HepG2 (cell line): ENCODE measurements at regions not wholly inside any gene's neighbourhood (a gene's known extent, or its start where the extent isn't known, plus 50 kb on each side); places are given as distances from the start of the nearest gene placed in this dataset.

Experiments
- ATAC-seq: fragments of 200-7000 bp; cut with Tn5 transposase; 3 replicates; pipeline ENCODE4 v1.9.1; 2020; ENCODE audit warnings: mild to moderate bottlenecking, moderate library complexity
- BruUV-seq: library from RNA; stranded (reverse); fragments of 400-500 nt; replicated peaks from 2 replicates; lab custom pipeline; 2021; lab: Mats Ljungman, UMichigan
- CTCF ChIA-PET: fragments of 300-600 bp; formaldehyde crosslinking; extraction: SDS; loops from one replicate; lab custom pipeline; 2021; ENCODE audit warnings: low total read pairs, inconsistent platforms, low intra/inter-chr PET ratio; lab: Yijun Ruan, JAX
- POLR2A ChIA-PET: fragments of 350-600 bp; sonication (Branson Sonifier 250); formaldehyde crosslinking; loops from one replicate; lab custom pipeline; 2020; ENCODE audit warnings: antibody characterized with exemption, inconsistent platforms; lab: Yijun Ruan, JAX
- DNase-seq: peaks from one replicate; pipeline ENCODE4 v3.0.0-alpha.2; 2015; ENCODE audit warnings: low spot score
- FAIRE-seq: peaks from 3 replicates; lab custom pipeline; 2011; peaks lifted over from hg19 to GRCh38; lab: Jason Lieb, UNC
- H2AFZ ChIP-seq: one replicate; pipeline ENCODE4 v1.6.1; 2011; ENCODE audit warnings: low read length, inconsistent platforms
- H3K27ac ChIP-seq: fragments of 300-600 bp; 3 replicates; pipeline ENCODE4 v1.8.0; 2011; ENCODE audit warnings: mixed run types, mild to moderate bottlenecking, mixed read lengths, low read length, inconsistent platforms; ENCODE audit not compliant: insufficient read depth; ENCODE audit errors: extremely low read length
- H3K27me3 ChIP-seq, 2 experiments: fragments of 200-600 bp in 1 of 2; 2 replicates in 1 of 2; 3 replicates in 1 of 2; pipeline versions ENCODE4 v1.6.0 to v1.8.0; 2011; ENCODE audit warnings: low read length in 2 of 2, mild to moderate bottlenecking in 2 of 2, moderate library complexity in 2 of 2, inconsistent platforms in 1 of 2; ENCODE audit not compliant: insufficient read depth in 2 of 2, control insufficient read depth in 1 of 2
- H3K36me3 ChIP-seq, 2 experiments: fragments of 200-600 bp in 1 of 2; replicated peaks in 1 of 2; 2 replicates in 1 of 2; 3 replicates in 1 of 2; pipeline versions ENCODE4 v1.5.1 to v1.8.0; 2011; ENCODE audit warnings: low read length in 2 of 2, inconsistent platforms in 1 of 2; ENCODE audit not compliant: insufficient read depth in 2 of 2, control insufficient read depth in 1 of 2
- H3K4me1 ChIP-seq: 2 replicates; pipeline ENCODE4 v1.5.1; 2012; ENCODE audit warnings: low read length, inconsistent platforms; ENCODE audit not compliant: insufficient read depth
- H3K4me2 ChIP-seq: 2 replicates; pipeline ENCODE4 v1.6.0; 2011; ENCODE audit warnings: low read depth, low read length, inconsistent platforms
- H3K4me3 ChIP-seq, 3 experiments: fragments of 200-600 bp in 1 of 3; sonication (generic), shearing (Covaris generic) in 1 of 3; replicated peaks in 1 of 3; 2 replicates each; pipeline ENCODE4 v1.5.1; 2011 to 2016; ENCODE audit warnings: low read length in 3 of 3, inconsistent platforms in 2 of 3, low read depth in 2 of 3, mild to moderate bottlenecking in 2 of 3, control low read depth in 1 of 3, mixed read lengths in 1 of 3; ENCODE audit not compliant: insufficient read depth in 1 of 3
- H3K79me2 ChIP-seq: one replicate; pipeline ENCODE4 v1.6.1; 2011; ENCODE audit warnings: low read length, inconsistent platforms; ENCODE audit not compliant: insufficient read depth
- H3K9ac ChIP-seq: 2 replicates; pipeline ENCODE4 v1.6.0; 2011; ENCODE audit warnings: mild to moderate bottlenecking, low read depth, low read length, inconsistent platforms; ENCODE audit not compliant: insufficient read depth
- H3K9me3 ChIP-seq: 2 replicates; pipeline ENCODE4 v1.5.1; 2012; ENCODE audit warnings: mild to moderate bottlenecking, low read length
- H4K20me1 ChIP-seq: 2 replicates; pipeline ENCODE4 v1.6.0; 2011; ENCODE audit warnings: inconsistent platforms, mild to moderate bottlenecking, low read length, moderate library complexity; ENCODE audit not compliant: insufficient read depth
- AHDC1 ChIP-seq: sonication (generic); formaldehyde crosslinking; IDR thresholded peaks from 2 replicates; pipeline ENCODE4 v1.5.1; 2020; ENCODE audit warnings: mild to moderate bottlenecking, missing genetic modification reagents, borderline replicate concordance
- CEBPB ChIP-seq: IDR thresholded peaks from 2 replicates; pipeline ENCODE4 v1.6.1; 2011; ENCODE audit warnings: low read depth, low read length, improper control_type of control experiment, borderline replicate concordance
- GATA4 ChIP-seq: sonication (generic); IDR thresholded peaks from 2 replicates; pipeline ENCODE4 v1.6.1; 2016; ENCODE audit warnings: antibody characterized with exemption, low read depth, borderline replicate concordance
- HCFC1 ChIP-seq: fragments of 150-350 bp; IDR thresholded peaks from 2 replicates; pipeline ENCODE4 v1.6.1; 2014; ENCODE audit warnings: low read depth, low read length
- LCORL ChIP-seq, 2 experiments: fragments of 450-650 bp in 1 of 2; sonication (generic) in 1 of 2; formaldehyde crosslinking in 1 of 2; IDR thresholded peaks; 2 replicates each; pipeline versions ENCODE4 v1.5.0 to v1.6.1; 2017 to 2020; ENCODE audit warnings: antibody characterized with exemption in 1 of 2, missing genetic modification reagents in 1 of 2
- SP140L ChIP-seq: sonication (generic); formaldehyde crosslinking; IDR thresholded peaks from 2 replicates; pipeline ENCODE4 v1.4.0; 2020; ENCODE audit warnings: missing genetic modification reagents, borderline replicate concordance
- ZBTB42 ChIP-seq: sonication (generic); formaldehyde crosslinking; IDR thresholded peaks from 2 replicates; pipeline ENCODE4 v1.5.0; 2020; ENCODE audit warnings: mild to moderate bottlenecking, missing genetic modification reagents
- ZKSCAN1 ChIP-seq: fragments of 150-350 bp; IDR thresholded peaks from 2 replicates; pipeline ENCODE4 v1.6.1; 2014; ENCODE audit warnings: low read length
- ZNF260 ChIP-seq: sonication (generic); formaldehyde crosslinking; IDR thresholded peaks from 2 replicates; pipeline ENCODE4 v1.4.0; 2020; ENCODE audit warnings: missing genetic modification reagents, low read depth, mild to moderate bottlenecking, borderline replicate concordance
- ZNF83 ChIP-seq: sonication (generic); formaldehyde crosslinking; IDR thresholded peaks from 2 replicates; pipeline ENCODE4 v1.4.0; 2020; ENCODE audit warnings: missing genetic modification reagents, mild to moderate bottlenecking, borderline replicate concordance
- WGBS: methylation state at CpG from one replicate; pipeline ENCODE4 v1.1.6; 2017; ENCODE audit warnings: low lambda C conversion rate; 5-methylcytosine and 5-hydroxymethylcytosine counted together
- in situ Hi-C: cut with HindIII; loops from 2 replicates; pipeline ENCODE4 v1.10.0; 2017; ENCODE audit warnings: low pct_unique_long_range_greater_than_20kb; ENCODE audit not compliant: extremely low pct_ligation_motif_present
- intact Hi-C: fragments of 100-400 bp; cut with micrococcal nuclease; formaldehyde crosslinking; loops from one replicate; pipeline ENCODE4 v1.10.0; 2022; ENCODE audit not compliant: unreplicated experiment
- TF ChIP-seq, protein P1 (sequence below): sonication (generic); formaldehyde crosslinking; IDR thresholded peaks from 2 replicates; pipeline ENCODE4 v1.9.0; 2021; ENCODE audit warnings: missing genetic modification reagents, mild to moderate bottlenecking, borderline replicate concordance

- Histone ChIP-seq H3K9ac (no peak overlapping the region), H3K36me3 (no peaks in the 10 kb centered on the region), H3K27me3 (no peaks in the 10 kb centered on the region), H4K20me1 (no peaks in the 10 kb centered on the region), H3K27ac (no peak overlapping the region), H2AFZ (no peak overlapping the region), H3K4me2 (no peak overlapping the region), H3K79me2 (no peaks in the 10 kb centered on the region), H3K9me3 (peaks cover 8% of the 10 kb centered on the region; the same call in 1 of the 2 replicates), H3K4me1 (no peaks in the 10 kb centered on the region), H3K4me3 (no peak overlapping the region)
- ATAC-seq (no peak), FAIRE-seq (no peak), DNase-seq (no peak)
- POLR2A ChIA-PET: no interaction called here
- in situ Hi-C loops: no loop called here
- BruUV-seq: no TSS peak
- CTCF ChIA-PET: no interaction called here
- intact Hi-C loops: no loop called here
- WGBS: 4% methylated on average over 1 of the region's 1 CpG
- TF ChIP-seq LCORL (IDR thresholded peaks at IDR 0.05) (peak; percentile 43; the same call in 1 of the 2 replicates), LCORL (CRISPR knock-in tag; IDR thresholded peaks at IDR 0.05) (no peak), ZKSCAN1 (no peak)
- TF ChIP-seq, protein P1, sequence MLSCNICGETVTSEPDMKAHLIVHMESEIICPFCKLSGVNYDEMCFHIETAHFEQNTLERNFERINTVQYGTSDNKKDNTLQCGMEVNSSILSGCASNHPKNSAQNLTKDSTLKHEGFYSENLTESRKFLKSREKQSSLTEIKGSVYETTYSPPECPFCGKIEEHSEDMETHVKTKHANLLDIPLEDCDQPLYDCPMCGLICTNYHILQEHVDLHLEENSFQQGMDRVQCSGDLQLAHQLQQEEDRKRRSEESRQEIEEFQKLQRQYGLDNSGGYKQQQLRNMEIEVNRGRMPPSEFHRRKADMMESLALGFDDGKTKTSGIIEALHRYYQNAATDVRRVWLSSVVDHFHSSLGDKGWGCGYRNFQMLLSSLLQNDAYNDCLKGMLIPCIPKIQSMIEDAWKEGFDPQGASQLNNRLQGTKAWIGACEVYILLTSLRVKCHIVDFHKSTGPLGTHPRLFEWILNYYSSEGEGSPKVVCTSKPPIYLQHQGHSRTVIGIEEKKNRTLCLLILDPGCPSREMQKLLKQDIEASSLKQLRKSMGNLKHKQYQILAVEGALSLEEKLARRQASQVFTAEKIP: no peak
These were observed 167.2 kb upstream of the ATP2B1 start for GRCh38 chr12:89875809-89876208.

- H3K4me3 ChIP-seq: no peak overlapping the region
- no peaks in the 10 kb centered on the region for H3K4me1 ChIP-seq
- H3K9ac ChIP-seq: no peak overlapping the region
- DNase-seq (no peak), FAIRE-seq (no peak), ATAC-seq (no peak)
- no peaks in the 10 kb centered on the region for H3K36me3 ChIP-seq
- no peak overlapping the region for H2AFZ ChIP-seq
- 4% methylated on average over 2 of the region's 2 CpGs for WGBS
- POLR2A ChIA-PET: no interaction called here
- H3K27me3 ChIP-seq: no peaks in the 10 kb centered on the region
- no TSS peak for BruUV-seq
- in situ Hi-C loops (no loop called here), intact Hi-C loops (no loop called here)
- H3K27ac ChIP-seq: no peak overlapping the region
- H3K4me2 ChIP-seq: no peak overlapping the region
- no peaks in the 10 kb centered on the region for H4K20me1 ChIP-seq
- CTCF ChIA-PET: no interaction called here
- H3K9me3 ChIP-seq: peaks cover 12% of the 10 kb centered on the region
- H3K79me2 ChIP-seq: no peaks in the 10 kb centered on the region
- TF ChIP-seq ZNF260 (CRISPR knock-in tag) (no peak), HCFC1 (no peak), AHDC1 (CRISPR knock-in tag) (no peak), GATA4 (no peak), CEBPB (no peak), SP140L (no peak), ZBTB42 (CRISPR knock-in tag) (no peak), ZNF83 (CRISPR knock-in tag) (no peak)
These were observed 166.6 kb upstream of the ATP2B1 start for GRCh38 chr12:89875225-89875624.
